Omental fat pad (tissue), 3 donors: ENCODE measurements at regions not wholly inside any gene's neighbourhood (a gene's known extent, or its start where the extent isn't known, plus 50 kb on each side); places are given as distances from the start of the nearest gene placed in this dataset.

Source experiments
- ATAC-seq: fragments of 150-250 bp; one replicate; pipeline ENCODE4 v1.9.1; 2016; ENCODE audit warnings: mild to moderate bottlenecking, moderate library complexity; ENCODE audit not compliant: low FRiP score
- DNase-seq: peaks from one replicate; pipeline ENCODE4 v3.0.0-alpha.2; 2019; ENCODE audit warnings: low spot score
- TF ChIP-seq, protein P1 (sequence below), 3 donors: fragments of 450-650 bp; IDR thresholded peaks; one replicate each; pipeline ENCODE4 v1.5.1; 2016 to 2017; ENCODE audit warnings: antibody characterized with exemption in 3 of 3, mild to moderate bottlenecking in 3 of 3, moderate library complexity in 2 of 3

DNA sequence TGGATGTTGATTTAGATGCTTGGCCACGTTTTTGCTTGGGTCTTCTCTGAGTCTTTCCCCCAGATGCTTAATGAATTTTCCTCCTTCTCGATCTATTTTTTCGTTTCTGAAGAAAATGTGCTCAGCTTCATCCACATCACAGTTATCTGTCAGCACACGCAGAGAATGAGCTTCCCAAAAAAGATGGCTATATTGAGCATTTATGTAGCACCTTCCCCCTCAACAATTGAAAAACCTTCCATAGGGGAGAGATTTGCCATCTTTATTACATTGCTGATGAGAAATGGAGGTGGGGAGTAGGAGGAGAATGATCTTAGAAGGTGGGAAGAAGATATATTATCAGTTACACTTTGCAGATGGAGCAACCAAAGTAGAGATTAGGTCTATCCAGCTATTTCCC lies 228.1 kb upstream of the PHYHIPL start:
- TF ChIP-seq, protein P1, sequence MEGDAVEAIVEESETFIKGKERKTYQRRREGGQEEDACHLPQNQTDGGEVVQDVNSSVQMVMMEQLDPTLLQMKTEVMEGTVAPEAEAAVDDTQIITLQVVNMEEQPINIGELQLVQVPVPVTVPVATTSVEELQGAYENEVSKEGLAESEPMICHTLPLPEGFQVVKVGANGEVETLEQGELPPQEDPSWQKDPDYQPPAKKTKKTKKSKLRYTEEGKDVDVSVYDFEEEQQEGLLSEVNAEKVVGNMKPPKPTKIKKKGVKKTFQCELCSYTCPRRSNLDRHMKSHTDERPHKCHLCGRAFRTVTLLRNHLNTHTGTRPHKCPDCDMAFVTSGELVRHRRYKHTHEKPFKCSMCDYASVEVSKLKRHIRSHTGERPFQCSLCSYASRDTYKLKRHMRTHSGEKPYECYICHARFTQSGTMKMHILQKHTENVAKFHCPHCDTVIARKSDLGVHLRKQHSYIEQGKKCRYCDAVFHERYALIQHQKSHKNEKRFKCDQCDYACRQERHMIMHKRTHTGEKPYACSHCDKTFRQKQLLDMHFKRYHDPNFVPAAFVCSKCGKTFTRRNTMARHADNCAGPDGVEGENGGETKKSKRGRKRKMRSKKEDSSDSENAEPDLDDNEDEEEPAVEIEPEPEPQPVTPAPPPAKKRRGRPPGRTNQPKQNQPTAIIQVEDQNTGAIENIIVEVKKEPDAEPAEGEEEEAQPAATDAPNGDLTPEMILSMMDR (IDR thresholded peaks at IDR 0.05) = no peak
- DNase-seq = no peak
- no peak for ATAC-seq

DNA sequence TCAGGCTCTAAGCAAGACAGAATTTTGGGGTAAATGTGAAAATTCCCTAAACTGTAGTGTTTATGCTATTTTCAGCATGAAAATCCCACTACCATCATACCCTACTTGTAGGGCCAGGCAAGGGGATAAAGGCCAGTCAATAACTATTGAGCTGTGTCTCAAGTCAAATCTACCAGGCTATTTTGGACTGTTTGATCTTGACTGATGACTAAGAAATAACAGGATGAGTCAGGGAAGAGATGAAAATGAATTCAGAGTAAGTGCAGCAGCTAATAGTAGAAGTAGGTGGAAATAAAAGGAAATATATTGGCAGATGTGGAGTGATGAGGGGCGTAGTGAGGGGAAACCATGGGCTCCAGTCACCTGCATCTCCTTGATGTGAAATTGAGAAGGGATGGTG lies 225.8 kb upstream of the PHYHIPL start:
- TF ChIP-seq, protein P1 (IDR thresholded peaks at IDR 0.05) = no peak
- no peak for ATAC-seq
- DNase-seq = no peak

DNA sequence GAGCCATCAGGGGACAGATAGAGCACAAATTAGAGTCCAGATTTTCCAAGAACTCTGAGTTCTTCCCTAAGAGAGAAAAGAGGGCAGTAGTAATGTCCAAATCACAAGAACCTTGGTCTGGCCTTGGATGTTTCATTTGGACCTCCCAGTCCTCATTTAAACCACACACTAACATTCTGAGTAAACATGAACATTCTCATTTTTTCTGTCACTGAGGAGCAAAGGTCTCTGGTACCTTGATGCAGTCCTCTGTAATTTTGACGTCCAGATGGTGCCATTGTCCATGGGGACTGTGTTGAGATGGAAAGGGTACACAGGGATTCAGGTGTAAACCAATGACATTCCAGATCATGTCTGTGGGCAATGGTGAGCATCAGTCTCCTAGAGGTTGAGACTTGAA lies 225.4 kb upstream of the PHYHIPL start:
- TF ChIP-seq, protein P1 (IDR thresholded peaks at IDR 0.05) = no peak
- no peak for DNase-seq
- ATAC-seq = no peak

DNA sequence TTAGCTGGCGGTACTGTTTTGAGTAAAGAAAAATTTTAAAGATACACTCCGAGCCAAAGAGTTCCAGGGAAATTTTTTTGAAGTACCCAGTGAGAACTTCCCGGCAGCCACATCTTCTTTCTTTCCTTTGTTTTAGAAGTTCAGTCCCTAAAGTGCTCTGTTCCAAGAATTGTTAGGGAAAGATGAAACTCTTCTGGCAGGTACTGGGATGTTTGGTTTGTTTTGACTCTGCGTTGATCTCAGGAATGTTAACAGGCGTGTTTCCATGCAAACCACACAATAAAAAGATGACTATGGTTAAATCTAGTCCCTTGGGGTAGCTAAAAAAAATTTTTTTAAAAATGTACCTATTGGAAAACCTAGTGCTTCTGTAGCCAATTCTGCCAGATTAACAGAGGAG lies 224.7 kb upstream of the PHYHIPL start:
- no peak for DNase-seq
- ATAC-seq = no peak
- TF ChIP-seq, protein P1 (IDR thresholded peaks at IDR 0.05) = no peak

DNA sequence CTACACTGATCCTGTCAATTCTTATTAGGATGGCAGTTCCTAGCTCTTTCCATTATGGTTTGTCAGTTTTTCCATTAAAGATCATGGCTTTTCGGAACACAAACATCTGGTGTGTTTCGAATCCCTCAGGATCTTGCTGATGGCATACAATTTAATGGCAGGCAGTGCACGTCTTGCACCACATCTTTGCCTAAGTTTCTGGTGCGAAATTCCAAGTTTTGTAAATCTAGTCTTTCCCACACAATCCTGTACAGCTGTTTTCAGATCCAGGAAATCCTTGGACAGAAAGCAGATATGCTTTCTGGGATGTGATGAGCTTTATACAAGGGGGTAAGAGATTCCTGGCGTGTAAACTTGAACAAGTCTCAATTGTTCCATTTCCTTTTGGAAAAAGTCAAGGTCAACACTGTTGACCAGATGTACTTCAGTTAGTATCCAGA lies 224.3 kb upstream of the PHYHIPL start:
- ATAC-seq = no peak

DNA sequence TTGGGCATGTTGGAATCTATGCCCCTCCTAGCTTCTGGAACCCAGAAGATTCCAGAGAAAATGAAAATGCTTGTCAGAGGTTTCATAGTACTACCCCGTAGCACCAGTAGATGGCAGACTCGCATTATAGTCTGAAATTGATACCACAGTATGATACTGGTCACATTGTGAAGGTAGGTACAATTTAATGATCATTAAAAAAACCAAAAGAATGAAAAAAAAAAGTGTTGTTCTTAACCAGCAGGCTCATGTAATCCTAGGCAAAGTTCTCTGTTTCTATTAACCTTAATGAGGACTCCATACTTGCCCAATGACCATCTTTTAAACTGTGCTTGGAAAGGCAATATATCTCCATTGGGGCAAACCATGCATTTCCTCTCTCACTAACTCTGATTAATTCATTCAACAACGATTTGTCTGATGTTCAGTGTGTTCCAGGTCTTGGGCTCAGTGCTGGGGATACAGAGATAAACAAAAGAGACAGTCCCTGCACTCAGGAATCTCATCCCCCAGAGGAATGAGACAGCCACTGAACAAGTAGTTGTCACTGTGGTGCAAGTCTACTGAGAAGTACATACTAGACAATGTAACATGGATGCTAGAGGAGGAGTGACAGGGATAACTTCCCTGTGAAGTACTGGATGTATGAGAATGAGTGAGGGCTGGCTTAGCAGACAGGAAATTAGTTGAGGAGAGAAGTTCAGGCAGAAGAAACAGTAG lies 223.5 kb upstream of the PHYHIPL start:
- peak; percentile 54 for DNase-seq
- peak; percentile 57 for ATAC-seq
- TF ChIP-seq, protein P1 (IDR thresholded peaks at IDR 0.05) = peak in 2 of 3 donors; percentile 21 to 50

More for the DNA sequence above, 224.3 kb upstream of the PHYHIPL start:
- TF ChIP-seq, protein P1 (IDR thresholded peaks at IDR 0.05) = no peak
- no peak for DNase-seq

DNA sequence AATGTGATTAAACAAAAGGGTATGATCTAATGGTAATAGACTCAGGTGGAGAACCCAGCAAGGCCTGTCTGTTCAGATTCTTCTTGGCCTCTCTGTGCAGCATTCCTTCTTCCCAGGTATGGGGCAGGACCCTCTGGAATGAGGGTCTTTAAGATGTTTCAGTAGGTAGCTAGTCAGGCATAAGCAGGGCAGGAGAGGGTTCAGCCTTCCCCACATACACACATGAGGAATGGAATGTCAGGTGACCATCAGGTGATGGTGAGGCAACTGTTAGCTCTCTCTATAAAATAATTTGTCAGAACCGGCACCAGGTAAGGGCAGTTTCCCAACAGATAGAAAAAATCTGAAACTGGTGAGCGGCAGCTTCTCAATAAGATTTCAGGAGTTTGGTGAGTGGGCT lies 222.3 kb upstream of the PHYHIPL start:
- TF ChIP-seq, protein P1 (IDR thresholded peaks at IDR 0.05) = no peak
- ATAC-seq (no peak), DNase-seq (no peak)
